Cardiac muscle cell (in vitro differentiated cells and primary cell): ENCODE measurements at regions not wholly inside any gene's neighbourhood (a gene's known extent, or its start where the extent isn't known, plus 50 kb on each side); places are given as distances from the start of the nearest gene placed in this dataset.

Source experiments
- DNase-seq, 2 donors: peaks; one replicate each; pipeline versions ENCODE4 v3.0.0 to v3.0.0-alpha.2; 2010 to 2017; ENCODE audit warnings: low read depth in 1 of 2, low spot score in 1 of 2
- H3K27ac ChIP-seq: fragments of 200-600 bp; sonication (generic); 2 replicates; pipeline ENCODE4 v1.5.1; 2016
- H3K27me3 ChIP-seq: fragments of 200-600 bp; sonication (generic); 2 replicates; pipeline ENCODE4 v1.6.0; 2016; ENCODE audit warnings: control low read depth
- H3K36me3 ChIP-seq: fragments of 200-600 bp; sonication (generic); 2 replicates; pipeline ENCODE4 v1.5.1; 2016; ENCODE audit warnings: control low read depth
- H3K4me1 ChIP-seq: fragments of 200-600 bp; sonication (generic); 2 replicates; pipeline ENCODE4 v1.8.1; 2017; ENCODE audit warnings: low read depth, mild to moderate bottlenecking, mixed run types
- H3K4me3 ChIP-seq: fragments of 200-600 bp; sonication (generic); 2 replicates; pipeline ENCODE4 v1.5.1; 2016; ENCODE audit warnings: mild to moderate bottlenecking
- H3K9me3 ChIP-seq: fragments of 200-600 bp; sonication (generic); 2 replicates; pipeline ENCODE4 v1.5.1; 2017; ENCODE audit warnings: low read depth, mild to moderate bottlenecking, control low read depth
- TF ChIP-seq, protein P1 (sequence below): IDR thresholded peaks from 2 replicates; pipeline ENCODE4 v1.5.1; 2012; ENCODE audit warnings: low read depth, mild to moderate bottlenecking, low read length

DNA sequence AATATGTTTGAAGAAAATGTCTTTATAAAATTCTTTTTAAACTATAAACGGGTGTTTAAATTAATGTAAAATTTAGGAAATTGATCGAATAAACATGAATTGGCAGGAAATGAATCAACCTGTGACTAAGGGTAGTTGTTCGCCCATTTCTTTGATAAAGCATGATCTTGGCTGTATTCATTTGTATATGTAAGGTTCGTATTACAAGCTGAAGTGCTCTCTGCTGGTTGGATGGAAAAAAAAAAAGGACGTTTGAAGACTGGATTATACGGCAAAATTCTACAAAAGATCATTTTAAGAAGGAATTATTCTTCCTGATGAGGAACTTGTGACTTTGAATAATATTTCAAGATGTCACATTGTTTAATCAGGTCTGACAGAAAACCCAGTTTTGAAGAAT, 185.4 kb upstream of the ANK3 start:
- TF ChIP-seq, protein P1, sequence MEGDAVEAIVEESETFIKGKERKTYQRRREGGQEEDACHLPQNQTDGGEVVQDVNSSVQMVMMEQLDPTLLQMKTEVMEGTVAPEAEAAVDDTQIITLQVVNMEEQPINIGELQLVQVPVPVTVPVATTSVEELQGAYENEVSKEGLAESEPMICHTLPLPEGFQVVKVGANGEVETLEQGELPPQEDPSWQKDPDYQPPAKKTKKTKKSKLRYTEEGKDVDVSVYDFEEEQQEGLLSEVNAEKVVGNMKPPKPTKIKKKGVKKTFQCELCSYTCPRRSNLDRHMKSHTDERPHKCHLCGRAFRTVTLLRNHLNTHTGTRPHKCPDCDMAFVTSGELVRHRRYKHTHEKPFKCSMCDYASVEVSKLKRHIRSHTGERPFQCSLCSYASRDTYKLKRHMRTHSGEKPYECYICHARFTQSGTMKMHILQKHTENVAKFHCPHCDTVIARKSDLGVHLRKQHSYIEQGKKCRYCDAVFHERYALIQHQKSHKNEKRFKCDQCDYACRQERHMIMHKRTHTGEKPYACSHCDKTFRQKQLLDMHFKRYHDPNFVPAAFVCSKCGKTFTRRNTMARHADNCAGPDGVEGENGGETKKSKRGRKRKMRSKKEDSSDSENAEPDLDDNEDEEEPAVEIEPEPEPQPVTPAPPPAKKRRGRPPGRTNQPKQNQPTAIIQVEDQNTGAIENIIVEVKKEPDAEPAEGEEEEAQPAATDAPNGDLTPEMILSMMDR = no peak
- H3K27ac ChIP-seq = no peak overlapping the region
- peaks cover 34% of the 10 kb centered on the region for H3K4me1 ChIP-seq
- no peaks in the 10 kb centered on the region for H3K36me3 ChIP-seq
- H3K4me3 ChIP-seq = no peak overlapping the region
- H3K27me3 ChIP-seq = no peaks in the 10 kb centered on the region
- no peaks in the 10 kb centered on the region for H3K9me3 ChIP-seq
- no peak for DNase-seq

DNA sequence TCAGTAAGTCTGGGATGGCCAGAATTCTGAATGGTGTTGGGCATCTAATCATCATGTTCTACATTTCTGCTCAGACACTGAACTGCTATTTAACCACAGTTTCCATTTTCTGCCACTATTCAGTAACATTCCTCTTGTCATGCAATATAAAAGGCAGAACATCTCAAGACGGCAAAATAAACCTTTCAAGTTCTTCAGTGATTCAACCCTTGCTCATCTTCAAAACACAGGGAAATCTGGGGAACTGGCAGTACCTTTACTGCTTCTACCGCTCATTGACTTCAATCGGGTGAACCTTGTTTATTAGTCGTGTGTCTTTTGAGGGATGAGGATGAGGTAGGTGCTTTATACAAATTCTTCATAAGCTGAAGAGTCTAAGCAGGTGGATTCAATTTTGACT, 184.7 kb upstream of the ANK3 start:
- H3K27ac ChIP-seq = no peak overlapping the region
- no peak for DNase-seq
- H3K4me3 ChIP-seq = no peak overlapping the region
- TF ChIP-seq, protein P1 = no peak
- no peaks in the 10 kb centered on the region for H3K27me3 ChIP-seq
- no peaks in the 10 kb centered on the region for H3K9me3 ChIP-seq
- no peaks in the 10 kb centered on the region for H3K36me3 ChIP-seq
- peaks cover 34% of the 10 kb centered on the region for H3K4me1 ChIP-seq

GRCh38 chr10:60573336-60573735, 183.7 kb upstream of the ANK3 start:
- DNase-seq = peak in 1 of 2 donors; percentile 34
- Histone ChIP-seq H3K4me3 (peak overlapping the region; percentile 37), H3K27ac (peak overlapping the region; percentile 86), H3K36me3 (no peaks in the 10 kb centered on the region), H3K27me3 (no peaks in the 10 kb centered on the region), H3K4me1 (peaks cover 34% of the 10 kb centered on the region), H3K9me3 (no peaks in the 10 kb centered on the region)
- TF ChIP-seq, protein P1 = no peak

DNA sequence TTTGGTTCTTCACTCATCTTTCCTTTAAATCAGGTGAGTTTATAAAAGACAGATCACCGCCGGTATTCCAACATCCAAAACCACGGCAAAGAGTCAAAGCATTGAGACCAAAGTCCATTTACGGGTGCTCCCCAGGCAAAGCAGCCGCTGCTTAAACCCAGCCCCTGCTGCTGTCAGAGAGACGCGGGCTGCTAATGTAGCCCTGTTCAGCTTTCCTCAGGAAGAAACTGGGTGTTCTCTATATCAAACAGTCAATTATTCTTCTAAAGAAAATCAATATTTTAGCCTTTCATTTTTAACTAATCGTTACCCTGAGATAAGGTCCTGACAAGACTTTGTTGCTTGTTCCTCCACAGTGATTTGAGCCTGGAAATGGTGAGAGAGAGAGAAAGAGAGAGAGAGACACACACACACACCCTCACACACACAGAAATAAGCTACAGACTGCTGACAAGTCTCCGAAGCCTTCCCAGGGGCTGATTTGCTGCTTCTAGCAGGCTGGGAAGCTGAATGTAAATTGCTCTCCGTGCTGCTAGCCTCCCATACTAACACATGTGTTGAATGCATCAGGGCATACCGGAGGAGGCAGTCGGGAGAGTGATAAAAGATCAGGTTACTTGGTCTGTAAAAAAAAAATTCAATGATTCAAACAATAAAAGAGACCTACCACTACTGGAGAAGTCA, 183.0 kb upstream of the ANK3 start:
- H3K9me3 ChIP-seq = no peaks in the 10 kb centered on the region
- H3K4me1 ChIP-seq = peaks cover 34% of the 10 kb centered on the region
- TF ChIP-seq, protein P1 = no peak
- H3K27ac ChIP-seq = peak overlapping the region; percentile 86
- peak overlapping the region; percentile 37 for H3K4me3 ChIP-seq
- no peaks in the 10 kb centered on the region for H3K36me3 ChIP-seq
- no peaks in the 10 kb centered on the region for H3K27me3 ChIP-seq
- DNase-seq = peak; percentile 63 to 85

DNA sequence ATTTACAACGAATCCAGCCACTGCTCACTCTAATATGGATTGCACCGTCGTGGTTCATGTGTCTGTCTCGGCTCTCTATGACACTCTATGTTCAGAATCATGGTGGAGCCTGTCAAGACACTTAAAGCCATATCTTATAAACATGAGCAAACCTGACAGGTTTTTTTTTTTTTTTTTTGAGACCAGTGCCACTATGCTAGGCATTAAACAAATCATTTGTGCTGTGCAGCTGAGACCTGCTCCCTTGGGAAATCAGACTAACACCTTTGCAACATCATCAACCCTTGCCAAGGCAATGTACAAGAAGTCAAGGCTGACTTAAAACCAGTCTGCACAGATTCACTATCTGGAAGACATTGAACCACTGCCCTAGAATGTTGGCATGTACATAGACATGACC, 181.2 kb upstream of the ANK3 start:
- no peak for DNase-seq
- Histone ChIP-seq H3K9me3 (no peaks in the 10 kb centered on the region), H3K4me1 (peaks cover 23% of the 10 kb centered on the region), H3K4me3 (peak overlapping the region; percentile 37), H3K36me3 (no peaks in the 10 kb centered on the region), H3K27me3 (no peaks in the 10 kb centered on the region), H3K27ac (no peak overlapping the region)
- TF ChIP-seq, protein P1 = no peak
